ENCODE measurements at regions not wholly inside any gene's neighbourhood (a gene's known extent, or its start where the extent isn't known, plus 50 kb on each side); places are given as distances from the start of the nearest gene placed in this dataset.

- TF ChIP-seq CTCF (IDR thresholded peaks at IDR 0.05) (no peak), POLR2A (IDR thresholded peaks at IDR 0.05) (no peak)
Observed at GRCh38 chr18:35807811-35808335, 164.6 kb upstream of the RMP24 start.
